SK-N-SH treated with all-trans-retinoic acid at 6 μM for 48 hours (cell line): ENCODE measurements at regions not wholly inside any gene's neighbourhood (a gene's known extent, or its start where the extent isn't known, plus 50 kb on each side); places are given as distances from the start of the nearest gene placed in this dataset.

Source experiments
- ATAC-seq: fragments of 200-7000 bp; cut with Tn5 transposase; 3 replicates; pipeline ENCODE4 v1.9.1; 2020; ENCODE audit warnings: mild to moderate bottlenecking, moderate library complexity
- BACH2 ChIP-seq: fragments of 250-450 bp; sonication (Bioruptor Pico); IDR thresholded peaks from 2 replicates; pipeline ENCODE4 v1.9.0; 2021; ENCODE audit warnings: mild to moderate bottlenecking, borderline replicate concordance
- CREB5 ChIP-seq: fragments of 250-450 bp; sonication (Bioruptor Pico); IDR thresholded peaks from 2 replicates; pipeline ENCODE4 v1.5.1; 2020; ENCODE audit warnings: low read depth, mild to moderate bottlenecking, moderate library complexity
- CSDC2 ChIP-seq: fragments of 250-450 bp; sonication (Bioruptor Pico); IDR thresholded peaks from 2 replicates; pipeline ENCODE4 v1.5.0; 2020; ENCODE audit warnings: mild to moderate bottlenecking, moderate library complexity
- GLIS3 ChIP-seq: fragments of 250-450 bp; sonication (Bioruptor Pico); IDR thresholded peaks from 2 replicates; pipeline ENCODE4 v1.5.0; 2020; ENCODE audit warnings: mild to moderate bottlenecking, moderate library complexity
- OSR1 ChIP-seq: fragments of 250-450 bp; sonication (Bioruptor Pico); IDR thresholded peaks from 2 replicates; pipeline ENCODE4 v1.8.0; 2022; ENCODE audit warnings: moderate library complexity, mild to moderate bottlenecking, inconsistent platforms
- PPARA ChIP-seq: fragments of 250-450 bp; sonication (Bioruptor Pico); IDR thresholded peaks from 2 replicates; pipeline ENCODE4 v1.5.0; 2020; ENCODE audit warnings: mild to moderate bottlenecking, borderline replicate concordance
- RARB ChIP-seq: fragments of 250-450 bp; sonication (Bioruptor Pico); IDR thresholded peaks from 2 replicates; pipeline ENCODE4 v1.8.0; 2021; ENCODE audit warnings: mild to moderate bottlenecking, moderate library complexity
- SNAI2 ChIP-seq: fragments of 250-450 bp; sonication (Bioruptor Pico); IDR thresholded peaks from 2 replicates; pipeline ENCODE4 v1.5.0; 2020; ENCODE audit warnings: mild to moderate bottlenecking, moderate library complexity
- TOX ChIP-seq: fragments of 250-450 bp; sonication (Bioruptor Pico); IDR thresholded peaks from 2 replicates; pipeline ENCODE4 v1.8.0; 2021; ENCODE audit warnings: mild to moderate bottlenecking, moderate library complexity, borderline replicate concordance
- ZC3H10 ChIP-seq: fragments of 250-450 bp; sonication (Bioruptor Pico); IDR thresholded peaks from 2 replicates; pipeline ENCODE4 v1.5.1; 2021; ENCODE audit warnings: mild to moderate bottlenecking, moderate library complexity
- ZFP3 ChIP-seq: fragments of 250-450 bp; sonication (Bioruptor Pico); IDR thresholded peaks from 2 replicates; pipeline ENCODE4 v1.5.0; 2020; ENCODE audit warnings: mild to moderate bottlenecking, moderate library complexity
- ZFP30 ChIP-seq: fragments of 450-650 bp; formaldehyde crosslinking; IDR thresholded peaks from 2 replicates; pipeline ENCODE4 v1.5.0; 2022; ENCODE audit warnings: mild to moderate bottlenecking, moderate library complexity
- ZNF565 ChIP-seq: fragments of 450-650 bp; formaldehyde crosslinking; conservative IDR thresholded peaks from 2 replicates; pipeline ENCODE4 v1.5.0; 2020; ENCODE audit warnings: low read depth, mild to moderate bottlenecking, moderate library complexity
- ZNF70 ChIP-seq: fragments of 450-650 bp; formaldehyde crosslinking; IDR thresholded peaks from 2 replicates; pipeline ENCODE4 v1.5.0; 2020; ENCODE audit warnings: mild to moderate bottlenecking, moderate library complexity
- ZNF8 ChIP-seq: fragments of 450-650 bp; formaldehyde crosslinking; IDR thresholded peaks from 2 replicates; pipeline ENCODE4 v1.5.0; 2020; ENCODE audit warnings: mild to moderate bottlenecking, moderate library complexity
- TF ChIP-seq, protein P1 (sequence below): fragments of 250-450 bp; sonication (Bioruptor Pico); IDR thresholded peaks from 2 replicates; pipeline ENCODE4 v1.8.0; 2020; ENCODE audit warnings: mild to moderate bottlenecking, moderate library complexity, borderline replicate concordance
- TF ChIP-seq, protein P2 (sequence below): fragments of 250-450 bp; sonication (Bioruptor Pico); IDR thresholded peaks from 2 replicates; pipeline ENCODE4 v1.5.1; 2021; ENCODE audit warnings: mild to moderate bottlenecking, moderate library complexity
- TF ChIP-seq, protein P3 (sequence below): fragments of 250-450 bp; sonication (Bioruptor Pico); IDR thresholded peaks from 2 replicates; pipeline ENCODE4 v1.5.0; 2020; ENCODE audit warnings: mild to moderate bottlenecking, moderate library complexity

- TF ChIP-seq GLIS3: no peak
Measured at GRCh38 chrX:39618178-39618577, 479.6 kb downstream of the BCOR start.

GRCh38 chrX:39619182-39620009 lies 478.4 kb downstream of the BCOR start:
- ATAC-seq: no peak
- TF ChIP-seq SNAI2 (CRISPR knock-in tag) (no peak), TOX (CRISPR knock-in tag) (no peak), ZNF70 (peak; percentile 99), CREB5 (CRISPR knock-in tag) (no peak), CSDC2 (CRISPR knock-in tag) (no peak)
- TF ChIP-seq, protein P1, sequence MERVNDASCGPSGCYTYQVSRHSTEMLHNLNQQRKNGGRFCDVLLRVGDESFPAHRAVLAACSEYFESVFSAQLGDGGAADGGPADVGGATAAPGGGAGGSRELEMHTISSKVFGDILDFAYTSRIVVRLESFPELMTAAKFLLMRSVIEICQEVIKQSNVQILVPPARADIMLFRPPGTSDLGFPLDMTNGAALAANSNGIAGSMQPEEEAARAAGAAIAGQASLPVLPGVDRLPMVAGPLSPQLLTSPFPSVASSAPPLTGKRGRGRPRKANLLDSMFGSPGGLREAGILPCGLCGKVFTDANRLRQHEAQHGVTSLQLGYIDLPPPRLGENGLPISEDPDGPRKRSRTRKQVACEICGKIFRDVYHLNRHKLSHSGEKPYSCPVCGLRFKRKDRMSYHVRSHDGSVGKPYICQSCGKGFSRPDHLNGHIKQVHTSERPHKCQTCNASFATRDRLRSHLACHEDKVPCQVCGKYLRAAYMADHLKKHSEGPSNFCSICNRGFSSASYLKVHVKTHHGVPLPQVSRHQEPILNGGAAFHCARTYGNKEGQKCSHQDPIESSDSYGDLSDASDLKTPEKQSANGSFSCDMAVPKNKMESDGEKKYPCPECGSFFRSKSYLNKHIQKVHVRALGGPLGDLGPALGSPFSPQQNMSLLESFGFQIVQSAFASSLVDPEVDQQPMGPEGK (CRISPR knock-in tag): no peak

More at GRCh38 chrX:39618178-39618577, 479.6 kb downstream of the BCOR start:
- no peak for ATAC-seq

GRCh38 chrX:39624166-39624565 lies 473.6 kb downstream of the BCOR start:
- no peak for ATAC-seq
- TF ChIP-seq GLIS3: no peak
- no peak for TF ChIP-seq ZC3H10
- TF ChIP-seq PPARA: no peak
- TF ChIP-seq, protein P2, sequence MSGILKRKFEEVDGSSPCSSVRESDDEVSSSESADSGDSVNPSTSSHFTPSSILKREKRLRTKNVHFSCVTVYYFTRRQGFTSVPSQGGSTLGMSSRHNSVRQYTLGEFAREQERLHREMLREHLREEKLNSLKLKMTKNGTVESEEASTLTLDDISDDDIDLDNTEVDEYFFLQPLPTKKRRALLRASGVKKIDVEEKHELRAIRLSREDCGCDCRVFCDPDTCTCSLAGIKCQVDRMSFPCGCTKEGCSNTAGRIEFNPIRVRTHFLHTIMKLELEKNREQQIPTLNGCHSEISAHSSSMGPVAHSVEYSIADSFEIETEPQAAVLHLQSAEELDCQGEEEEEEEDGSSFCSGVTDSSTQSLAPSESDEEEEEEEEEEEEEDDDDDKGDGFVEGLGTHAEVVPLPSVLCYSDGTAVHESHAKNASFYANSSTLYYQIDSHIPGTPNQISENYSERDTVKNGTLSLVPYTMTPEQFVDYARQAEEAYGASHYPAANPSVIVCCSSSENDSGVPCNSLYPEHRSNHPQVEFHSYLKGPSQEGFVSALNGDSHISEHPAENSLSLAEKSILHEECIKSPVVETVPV (CRISPR knock-in tag): no peak

- ATAC-seq: no peak
- TF ChIP-seq ZFP30 (CRISPR knock-in tag) (no peak), TOX (CRISPR knock-in tag) (no peak), PPARA (no peak), OSR1 (CRISPR knock-in tag) (no peak), RARB (no peak), ZNF8 (CRISPR knock-in tag) (no peak), BACH2 (CRISPR knock-in tag) (no peak), ZC3H10 (no peak), ZNF565 (CRISPR knock-in tag) (no peak), SNAI2 (CRISPR knock-in tag) (no peak), ZFP3 (no peak), CREB5 (CRISPR knock-in tag) (no peak), CSDC2 (CRISPR knock-in tag) (no peak), GLIS3 (no peak)
- TF ChIP-seq, protein P3, sequence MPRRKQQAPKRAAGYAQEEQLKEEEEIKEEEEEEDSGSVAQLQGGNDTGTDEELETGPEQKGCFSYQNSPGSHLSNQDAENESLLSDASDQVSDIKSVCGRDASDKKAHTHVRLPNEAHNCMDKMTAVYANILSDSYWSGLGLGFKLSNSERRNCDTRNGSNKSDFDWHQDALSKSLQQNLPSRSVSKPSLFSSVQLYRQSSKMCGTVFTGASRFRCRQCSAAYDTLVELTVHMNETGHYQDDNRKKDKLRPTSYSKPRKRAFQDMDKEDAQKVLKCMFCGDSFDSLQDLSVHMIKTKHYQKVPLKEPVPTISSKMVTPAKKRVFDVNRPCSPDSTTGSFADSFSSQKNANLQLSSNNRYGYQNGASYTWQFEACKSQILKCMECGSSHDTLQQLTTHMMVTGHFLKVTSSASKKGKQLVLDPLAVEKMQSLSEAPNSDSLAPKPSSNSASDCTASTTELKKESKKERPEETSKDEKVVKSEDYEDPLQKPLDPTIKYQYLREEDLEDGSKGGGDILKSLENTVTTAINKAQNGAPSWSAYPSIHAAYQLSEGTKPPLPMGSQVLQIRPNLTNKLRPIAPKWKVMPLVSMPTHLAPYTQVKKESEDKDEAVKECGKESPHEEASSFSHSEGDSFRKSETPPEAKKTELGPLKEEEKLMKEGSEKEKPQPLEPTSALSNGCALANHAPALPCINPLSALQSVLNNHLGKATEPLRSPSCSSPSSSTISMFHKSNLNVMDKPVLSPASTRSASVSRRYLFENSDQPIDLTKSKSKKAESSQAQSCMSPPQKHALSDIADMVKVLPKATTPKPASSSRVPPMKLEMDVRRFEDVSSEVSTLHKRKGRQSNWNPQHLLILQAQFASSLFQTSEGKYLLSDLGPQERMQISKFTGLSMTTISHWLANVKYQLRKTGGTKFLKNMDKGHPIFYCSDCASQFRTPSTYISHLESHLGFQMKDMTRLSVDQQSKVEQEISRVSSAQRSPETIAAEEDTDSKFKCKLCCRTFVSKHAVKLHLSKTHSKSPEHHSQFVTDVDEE (CRISPR knock-in tag): no peak
Measured at GRCh38 chrX:39625810-39626209, 471.9 kb downstream of the BCOR start.
